Ascending aorta (tissue), 2 donors: ENCODE measurements at regions not wholly inside any gene's neighbourhood (a gene's known extent, or its start where the extent isn't known, plus 50 kb on each side); places are given as distances from the start of the nearest gene placed in this dataset.
A peak's percentile ranks its signal among the peaks of the same experiment; 100 is the strongest.

Source experiments
- DNase-seq, 2 donors: peaks; one replicate each; pipeline ENCODE4 v3.0.0-alpha.2; 2019; ENCODE audit warnings: low spot score in 2 of 2
- H3K27ac ChIP-seq, 2 donors: fragments of 200-600 bp; sonication (generic); one replicate each; pipeline ENCODE4 v1.5.1; 2016 to 2017; ENCODE audit warnings: mild to moderate bottlenecking in 1 of 2
- H3K27me3 ChIP-seq: fragments of 200-600 bp; sonication (generic); one replicate; pipeline ENCODE4 v1.5.1; 2017
- H3K36me3 ChIP-seq, 2 donors: fragments of 200-600 bp; sonication (generic); one replicate each; pipeline ENCODE4 v1.5.1; 2016
- H3K4me1 ChIP-seq, 2 donors: fragments of 200-600 bp; sonication (generic); one replicate each; pipeline ENCODE4 v1.5.1; 2016 to 2017; ENCODE audit warnings: mild to moderate bottlenecking in 1 of 2
- H3K4me3 ChIP-seq, 2 donors: fragments of 200-600 bp; sonication (generic); one replicate each; pipeline ENCODE4 v1.5.1; 2016 to 2017; ENCODE audit warnings: mild to moderate bottlenecking in 1 of 2
- H3K9me3 ChIP-seq, 2 donors: fragments of 200-600 bp; sonication (generic); one replicate each; pipeline ENCODE4 v1.5.1; 2016
- intact Hi-C: fragments of 100-400 bp; cut with DNase I; formaldehyde crosslinking; loops from one replicate; pipeline ENCODE4 v1.15.1; 2023
- TF ChIP-seq, protein P1 (sequence below), 3 experiments: fragments of 200-600 bp in 2 of 3; fragments of 450-650 bp in 1 of 3; sonication (generic) in 2 of 3; IDR thresholded peaks; one replicate each; pipeline ENCODE4 v1.5.1; 2016 to 2019; ENCODE audit warnings: antibody characterized with exemption in 3 of 3, mild to moderate bottlenecking in 1 of 3, moderate library complexity in 1 of 3

DNA sequence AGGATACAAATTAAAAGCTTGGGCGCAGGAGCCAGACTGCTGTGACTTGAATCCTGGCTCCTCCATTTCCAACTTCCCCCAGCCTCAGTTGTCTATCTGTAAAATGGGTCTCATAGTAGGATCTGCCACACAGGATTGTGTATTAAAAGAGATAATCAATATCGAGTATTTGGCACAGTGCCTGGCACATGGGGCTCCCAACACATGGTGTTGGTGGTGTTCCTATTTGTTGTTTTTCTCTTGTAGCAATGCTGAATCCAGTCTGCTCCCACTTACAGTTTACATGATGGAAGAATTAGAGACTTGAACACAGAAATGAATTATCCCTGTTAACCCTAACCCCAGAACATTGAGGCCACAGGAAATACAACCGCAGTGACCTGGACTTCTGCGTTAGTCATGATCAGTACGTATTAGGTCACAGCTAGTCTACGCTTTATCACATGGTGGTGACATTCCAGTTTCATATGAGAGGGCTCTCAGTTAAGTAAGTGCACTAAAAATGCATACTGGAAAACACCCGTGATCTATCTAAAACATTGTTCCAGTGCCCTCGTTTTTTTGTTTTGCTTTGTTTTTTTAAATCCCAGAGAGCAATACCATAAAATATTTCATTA lies 169.5 kb upstream of the KLF14 start:
- Histone ChIP-seq H3K36me3 (peaks cover 3 to 9% of the 10 kb centered on the region in 2 donors), H3K27ac (peak overlapping the region; percentile 83 to 90), H3K4me1 (peaks cover 6 to 50% of the 10 kb centered on the region in 2 donors), H3K9me3 (no peaks in the 10 kb centered on the region), H3K27me3 (no peaks in the 10 kb centered on the region), H3K4me3 (no peak overlapping the region)
- peak in 1 of 2 donors; percentile 69 for DNase-seq
- intact Hi-C loops = loop anchor here (2.0 kb wide), 1 partner anchor 17 kb away; no protein-coding TSS in a partner anchor
- TF ChIP-seq, protein P1, sequence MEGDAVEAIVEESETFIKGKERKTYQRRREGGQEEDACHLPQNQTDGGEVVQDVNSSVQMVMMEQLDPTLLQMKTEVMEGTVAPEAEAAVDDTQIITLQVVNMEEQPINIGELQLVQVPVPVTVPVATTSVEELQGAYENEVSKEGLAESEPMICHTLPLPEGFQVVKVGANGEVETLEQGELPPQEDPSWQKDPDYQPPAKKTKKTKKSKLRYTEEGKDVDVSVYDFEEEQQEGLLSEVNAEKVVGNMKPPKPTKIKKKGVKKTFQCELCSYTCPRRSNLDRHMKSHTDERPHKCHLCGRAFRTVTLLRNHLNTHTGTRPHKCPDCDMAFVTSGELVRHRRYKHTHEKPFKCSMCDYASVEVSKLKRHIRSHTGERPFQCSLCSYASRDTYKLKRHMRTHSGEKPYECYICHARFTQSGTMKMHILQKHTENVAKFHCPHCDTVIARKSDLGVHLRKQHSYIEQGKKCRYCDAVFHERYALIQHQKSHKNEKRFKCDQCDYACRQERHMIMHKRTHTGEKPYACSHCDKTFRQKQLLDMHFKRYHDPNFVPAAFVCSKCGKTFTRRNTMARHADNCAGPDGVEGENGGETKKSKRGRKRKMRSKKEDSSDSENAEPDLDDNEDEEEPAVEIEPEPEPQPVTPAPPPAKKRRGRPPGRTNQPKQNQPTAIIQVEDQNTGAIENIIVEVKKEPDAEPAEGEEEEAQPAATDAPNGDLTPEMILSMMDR (IDR thresholded peaks at IDR 0.05) = no peak

DNA sequence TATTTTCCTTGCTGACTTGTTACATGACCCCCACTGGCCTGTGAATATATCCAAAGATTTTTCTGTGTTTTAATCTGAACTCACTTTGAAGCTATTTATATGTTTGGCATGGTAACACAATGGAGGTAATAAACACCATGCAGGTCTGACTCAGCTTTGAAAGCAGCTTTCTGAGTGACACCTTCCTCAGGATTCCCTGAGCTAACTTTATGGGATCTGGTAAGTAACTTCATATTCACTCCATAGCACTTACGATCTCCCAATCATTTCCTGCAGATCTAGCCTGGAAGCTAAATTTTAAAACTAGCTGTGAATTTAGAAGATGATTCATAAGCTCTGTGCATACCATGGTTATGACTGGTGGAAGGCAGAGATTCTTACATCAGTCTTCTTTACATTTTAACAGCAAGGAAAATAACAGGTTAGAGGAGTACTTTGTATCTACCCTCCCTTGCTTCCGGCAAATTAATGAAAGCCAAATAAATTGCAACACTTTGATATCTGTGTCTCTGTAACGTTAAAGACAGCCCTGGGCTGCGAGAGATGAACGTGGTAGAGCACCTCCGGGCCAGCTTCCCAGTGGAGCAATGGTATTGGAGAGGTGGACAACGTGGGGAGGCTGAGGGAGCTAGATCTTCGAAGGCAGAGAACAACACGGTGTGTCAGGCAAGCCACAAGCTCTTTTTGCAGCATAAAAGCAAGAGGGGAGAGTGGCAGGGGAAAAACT lies 170.2 kb upstream of the KLF14 start:
- Histone ChIP-seq H3K9me3 (no peaks in the 10 kb centered on the region), H3K27ac (peak overlapping the region; percentile 83 to 90), H3K27me3 (no peaks in the 10 kb centered on the region), H3K4me3 (no peak overlapping the region), H3K4me1 (peaks cover 6 to 50% of the 10 kb centered on the region in 2 donors), H3K36me3 (peaks cover 5 to 9% of the 10 kb centered on the region in 2 donors)
- intact Hi-C loops = loop anchor here (1.0 kb wide), 1 partner anchor 8 kb away; no protein-coding TSS in a partner anchor
- TF ChIP-seq, protein P1 (IDR thresholded peaks at IDR 0.05) = no peak
- peak in 1 of 2 donors; percentile 63 for DNase-seq

DNA sequence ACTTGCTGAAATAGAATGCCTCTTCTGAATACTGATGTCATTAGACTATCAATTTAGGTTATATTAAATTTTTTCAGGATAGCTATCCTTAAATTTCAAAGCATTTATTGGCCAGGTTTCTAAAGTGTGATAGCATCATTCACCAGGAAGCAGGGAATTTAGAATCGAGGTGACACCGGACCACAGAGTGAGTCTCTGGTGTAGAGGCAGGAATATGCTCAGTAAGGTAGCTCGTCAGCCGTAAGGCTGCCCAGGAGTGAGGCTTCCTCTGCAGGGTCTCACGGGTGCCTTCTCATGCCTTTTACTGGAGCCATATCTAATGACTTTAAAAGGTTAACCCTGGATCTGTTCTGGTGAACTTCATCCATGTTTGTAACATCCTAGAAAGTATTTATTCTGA lies 170.8 kb upstream of the KLF14 start:
- peaks cover 6 to 50% of the 10 kb centered on the region in 2 donors for H3K4me1 ChIP-seq

DNA sequence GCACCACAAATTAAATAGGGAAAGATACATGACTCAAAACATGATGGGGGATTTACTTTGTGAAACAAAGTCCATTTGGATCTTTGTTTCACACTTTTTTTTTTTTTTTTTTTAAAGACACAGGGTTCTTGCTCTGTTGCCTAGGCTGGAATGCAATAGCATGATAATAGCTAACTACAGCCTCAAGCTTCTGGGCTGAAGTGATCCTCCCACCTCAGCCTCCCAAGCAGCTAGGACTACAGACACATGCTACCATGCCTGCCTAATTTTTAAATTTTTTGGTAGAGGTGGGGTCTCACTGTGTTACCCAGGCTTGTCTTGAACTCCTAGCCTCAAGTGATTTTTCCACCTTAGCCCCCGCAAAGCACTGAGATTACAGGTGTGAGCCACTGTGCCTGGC lies 172.6 kb upstream of the KLF14 start:
- TF ChIP-seq, protein P1 (IDR thresholded peaks at IDR 0.05) = no peak
- no peak for DNase-seq
- Histone ChIP-seq H3K4me1 (peaks cover 7 to 47% of the 10 kb centered on the region in 2 donors), H3K27me3 (no peaks in the 10 kb centered on the region), H3K27ac (peak overlapping the region; percentile 13 to 41), H3K4me3 (no peak overlapping the region), H3K9me3 (no peaks in the 10 kb centered on the region), H3K36me3 (peaks cover 5 to 9% of the 10 kb centered on the region in 2 donors)
- intact Hi-C loops = no loop called here

More for the DNA sequence above, 170.8 kb upstream of the KLF14 start:
- Histone ChIP-seq H3K36me3 (peaks cover 5 to 9% of the 10 kb centered on the region in 2 donors), H3K9me3 (no peaks in the 10 kb centered on the region), H3K27me3 (no peaks in the 10 kb centered on the region), H3K4me3 (no peak overlapping the region), H3K27ac (peak overlapping the region; percentile 83 to 90)
- DNase-seq = peak in 1 of 2 donors; percentile 50
- TF ChIP-seq, protein P1 (IDR thresholded peaks at IDR 0.05) = no peak
- intact Hi-C loops = loop anchor here (1.0 kb wide), 1 partner anchor 8 kb away; no protein-coding TSS in a partner anchor

DNA sequence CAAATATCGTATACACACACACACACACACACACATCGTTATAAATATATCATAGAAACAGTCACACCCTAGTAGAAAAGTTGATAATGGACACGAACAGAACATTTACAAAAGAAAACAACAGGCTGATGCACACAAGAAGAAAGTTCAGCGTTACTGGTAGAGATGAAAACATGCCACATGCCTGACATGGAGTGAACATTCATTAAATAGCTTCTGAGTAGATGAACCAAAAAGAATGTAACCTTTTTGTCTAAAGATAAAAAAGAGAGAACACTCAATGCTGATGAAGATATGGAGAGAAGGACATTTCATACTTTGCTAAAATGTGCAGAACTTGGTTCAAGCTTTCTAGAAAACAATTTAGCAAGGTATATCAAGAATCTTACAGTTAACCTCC lies 173.4 kb upstream of the KLF14 start:
- Histone ChIP-seq H3K4me3 (no peak overlapping the region), H3K36me3 (peaks cover 5 to 6% of the 10 kb centered on the region in 2 donors), H3K9me3 (no peaks in the 10 kb centered on the region), H3K4me1 (peaks cover 7 to 47% of the 10 kb centered on the region in 2 donors), H3K27ac (peak overlapping the region in 1 of 2 donors; percentile 5), H3K27me3 (no peaks in the 10 kb centered on the region)
- intact Hi-C loops = no loop called here
- no peak for DNase-seq
- TF ChIP-seq, protein P1 (IDR thresholded peaks at IDR 0.05) = no peak
